Activated CD4-positive, CD25-positive, alpha-beta regulatory T cell treated with anti-CD3 and anti-CD28 coated beads, Interleukin-2, amount 50 U/mL, for 72 hours (primary cell): ENCODE measurements at regions not wholly inside any gene's neighbourhood (a gene's known extent, or its start where the extent isn't known, plus 50 kb on each side); places are given as distances from the start of the nearest gene placed in this dataset.

Experiments used
- DNase-seq: peaks from one replicate; pipeline ENCODE4 v3.0.0; 2021

- DNase-seq, result no peak
Measured at GRCh38 chr2:7777668-7778067, 860.5 kb downstream of the RNF144A start.

GRCh38 chr2:7780321-7780720 lies 863.1 kb downstream of the RNF144A start:
- DNase-seq, result no peak

- DNase-seq, result no peak
Measured at GRCh38 chr2:7785700-7786099, 868.5 kb downstream of the RNF144A start.

- DNase-seq, result no peak
Measured at GRCh38 chr2:7788736-7789135, 871.5 kb downstream of the RNF144A start.

GRCh38 chr2:7792031-7792651 lies 874.9 kb downstream of the RNF144A start:
- no peak for DNase-seq

- no peak for DNase-seq
Measured at GRCh38 chr2:7795778-7796563, 878.8 kb downstream of the RNF144A start.

- no peak for DNase-seq
Measured at GRCh38 chr2:7800031-7800430, 881.8 kb upstream of the ID2 start.

GRCh38 chr2:7801212-7801611 lies 880.6 kb upstream of the ID2 start:
- DNase-seq, result no peak

- no peak for DNase-seq
Measured at GRCh38 chr2:7803515-7803914, 878.3 kb upstream of the ID2 start.

- DNase-seq, result no peak
Measured at GRCh38 chr2:7809640-7810039, 872.2 kb upstream of the ID2 start.

GRCh38 chr2:7811073-7811472 lies 870.8 kb upstream of the ID2 start:
- no peak for DNase-seq

GRCh38 chr2:7812231-7812995 lies 869.4 kb upstream of the ID2 start:
- no peak for DNase-seq

- no peak for DNase-seq
Measured at GRCh38 chr2:7813541-7814292, 868.1 kb upstream of the ID2 start.

GRCh38 chr2:7815726-7816125 lies 866.1 kb upstream of the ID2 start:
- DNase-seq, result no peak

GRCh38 chr2:7816233-7816632 lies 865.6 kb upstream of the ID2 start:
- DNase-seq, result no peak

GRCh38 chr2:7816944-7817343 lies 864.9 kb upstream of the ID2 start:
- DNase-seq, result no peak

- no peak for DNase-seq
Measured at GRCh38 chr2:7819316-7819715, 862.5 kb upstream of the ID2 start.

- no peak for DNase-seq
Measured at GRCh38 chr2:7819850-7820249, 862.0 kb upstream of the ID2 start.

- DNase-seq, result no peak
Measured at GRCh38 chr2:7824211-7824610, 857.6 kb upstream of the ID2 start.

- no peak for DNase-seq
Measured at GRCh38 chr2:7825591-7826312, 856.1 kb upstream of the ID2 start.

- no peak for DNase-seq
Measured at GRCh38 chr2:7826656-7827055, 855.2 kb upstream of the ID2 start.

- DNase-seq, result no peak
Measured at GRCh38 chr2:7829241-7829640, 852.6 kb upstream of the ID2 start.

- DNase-seq, result no peak
Measured at GRCh38 chr2:7830616-7831015, 851.2 kb upstream of the ID2 start.
